HFFc6 (cell line): ENCODE measurements at regions not wholly inside any gene's neighbourhood (a gene's known extent, or its start where the extent isn't known, plus 50 kb on each side); places are given as distances from the start of the nearest gene placed in this dataset.

Experiments used
- DNase-seq: peaks from one replicate; pipeline ENCODE4 v3.0.0-alpha.2; 2018
- H3K27ac Mint-ChIP-seq: 2 replicates; pipeline ENCODE4 v1.8.0; 2020; ENCODE audit warnings: mild to moderate bottlenecking, mixed read lengths
- H3K27me3 Mint-ChIP-seq: 2 replicates; pipeline ENCODE4 v1.8.0; 2021; ENCODE audit warnings: mild to moderate bottlenecking, moderate library complexity, mixed read lengths; ENCODE audit not compliant: insufficient read depth
- H3K36me3 Mint-ChIP-seq: 2 replicates; pipeline ENCODE4 v1.8.0; 2021; ENCODE audit warnings: low read depth, mixed read lengths
- H3K4me1 Mint-ChIP-seq: 2 replicates; pipeline ENCODE4 v1.8.0; 2020; ENCODE audit warnings: low read depth, mixed read lengths
- H3K4me3 Mint-ChIP-seq: 2 replicates; pipeline ENCODE4 v1.8.0; 2020; ENCODE audit warnings: mild to moderate bottlenecking, moderate library complexity, mixed read lengths
- H3K9me3 Mint-ChIP-seq: 2 replicates; pipeline ENCODE4 v1.8.0; 2020; ENCODE audit warnings: mild to moderate bottlenecking, mixed read lengths
- TF ChIP-seq, protein P1 (sequence below): fragments of 200-600 bp; sonication (generic); IDR thresholded peaks from 2 replicates; pipeline ENCODE4 v1.5.0; 2021; ENCODE audit warnings: antibody characterized with exemption, mild to moderate bottlenecking

DNA sequence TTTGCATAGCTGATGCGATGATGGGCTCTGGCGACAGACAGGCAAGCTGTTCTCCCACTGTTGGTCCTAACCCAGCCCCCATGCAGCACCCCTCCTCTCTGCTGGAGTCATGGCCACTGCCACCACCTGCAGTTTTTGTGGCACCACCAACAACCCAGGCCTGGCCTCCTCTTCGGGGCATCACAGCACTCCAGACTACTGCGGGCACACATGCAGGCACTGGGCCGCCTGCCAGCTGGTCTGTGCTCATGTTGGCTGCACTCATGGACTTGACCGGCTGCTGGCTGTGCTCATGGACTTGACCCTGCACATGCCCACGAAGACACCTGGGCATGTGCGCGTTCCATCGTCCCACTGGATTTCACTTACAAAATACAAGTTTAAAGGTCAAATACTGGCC is 130.9 kb upstream of the TMEM108 start:
- Mint-ChIP-seq H3K36me3 (no peaks in the 10 kb centered on the region), H3K27ac (no peak overlapping the region), H3K4me3 (no peak overlapping the region), H3K9me3 (peaks cover 23% of the 10 kb centered on the region), H3K4me1 (no peaks in the 10 kb centered on the region), H3K27me3 (no peaks in the 10 kb centered on the region)
- no peak for DNase-seq
- TF ChIP-seq, protein P1, sequence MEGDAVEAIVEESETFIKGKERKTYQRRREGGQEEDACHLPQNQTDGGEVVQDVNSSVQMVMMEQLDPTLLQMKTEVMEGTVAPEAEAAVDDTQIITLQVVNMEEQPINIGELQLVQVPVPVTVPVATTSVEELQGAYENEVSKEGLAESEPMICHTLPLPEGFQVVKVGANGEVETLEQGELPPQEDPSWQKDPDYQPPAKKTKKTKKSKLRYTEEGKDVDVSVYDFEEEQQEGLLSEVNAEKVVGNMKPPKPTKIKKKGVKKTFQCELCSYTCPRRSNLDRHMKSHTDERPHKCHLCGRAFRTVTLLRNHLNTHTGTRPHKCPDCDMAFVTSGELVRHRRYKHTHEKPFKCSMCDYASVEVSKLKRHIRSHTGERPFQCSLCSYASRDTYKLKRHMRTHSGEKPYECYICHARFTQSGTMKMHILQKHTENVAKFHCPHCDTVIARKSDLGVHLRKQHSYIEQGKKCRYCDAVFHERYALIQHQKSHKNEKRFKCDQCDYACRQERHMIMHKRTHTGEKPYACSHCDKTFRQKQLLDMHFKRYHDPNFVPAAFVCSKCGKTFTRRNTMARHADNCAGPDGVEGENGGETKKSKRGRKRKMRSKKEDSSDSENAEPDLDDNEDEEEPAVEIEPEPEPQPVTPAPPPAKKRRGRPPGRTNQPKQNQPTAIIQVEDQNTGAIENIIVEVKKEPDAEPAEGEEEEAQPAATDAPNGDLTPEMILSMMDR: no peak

DNA sequence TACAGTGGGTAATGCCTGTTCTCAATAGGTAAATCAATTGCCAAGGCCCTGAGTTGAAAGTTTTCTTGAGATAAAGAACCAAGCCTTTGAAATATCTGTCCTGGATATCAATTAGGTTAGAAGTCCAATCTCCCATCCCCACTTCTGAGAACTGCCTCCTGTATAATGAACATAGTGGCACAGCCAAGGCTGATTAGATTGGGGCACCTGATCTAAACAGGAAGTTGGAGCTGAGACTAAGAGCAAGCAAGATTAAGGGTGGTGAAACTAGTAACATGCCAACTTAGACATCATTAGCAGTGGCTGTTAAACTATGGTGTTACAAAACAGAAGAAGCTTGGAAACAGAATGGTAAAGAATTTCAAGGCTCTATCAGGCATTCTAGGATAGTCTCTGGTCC is 137.7 kb upstream of the TMEM108 start:
- H3K36me3 Mint-ChIP-seq: no peaks in the 10 kb centered on the region
- H3K4me3 Mint-ChIP-seq: no peak overlapping the region
- H3K4me1 Mint-ChIP-seq: no peaks in the 10 kb centered on the region
- no peaks in the 10 kb centered on the region for H3K27me3 Mint-ChIP-seq
- DNase-seq: no peak
- TF ChIP-seq, protein P1: no peak
- H3K27ac Mint-ChIP-seq: no peak overlapping the region
- H3K9me3 Mint-ChIP-seq: peaks cover 15% of the 10 kb centered on the region

DNA sequence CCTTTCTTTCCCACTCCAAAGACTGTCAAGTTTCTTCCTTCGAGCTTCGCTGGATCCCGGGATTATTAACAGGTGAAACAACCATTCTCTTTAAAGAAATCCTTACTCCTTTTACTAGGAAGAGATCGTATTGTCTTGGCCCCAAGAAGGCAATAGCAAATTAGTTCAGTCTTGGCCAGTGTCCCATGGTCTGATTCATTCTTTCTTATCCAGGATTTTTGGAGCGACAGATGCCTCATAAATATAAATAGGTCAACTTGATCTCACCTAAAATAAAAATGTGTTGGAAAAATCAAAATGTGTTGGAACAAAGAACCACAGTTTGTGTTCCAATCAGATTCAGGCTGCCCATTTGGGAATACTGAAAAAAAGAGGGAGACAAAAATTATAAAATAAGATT is 140.1 kb upstream of the TMEM108 start:
- no peak overlapping the region for H3K4me3 Mint-ChIP-seq
- H3K4me1 Mint-ChIP-seq: no peaks in the 10 kb centered on the region
- DNase-seq: no peak
- no peak overlapping the region for H3K27ac Mint-ChIP-seq
- H3K9me3 Mint-ChIP-seq: peaks cover 9% of the 10 kb centered on the region
- TF ChIP-seq, protein P1: no peak
- no peaks in the 10 kb centered on the region for H3K27me3 Mint-ChIP-seq
- no peaks in the 10 kb centered on the region for H3K36me3 Mint-ChIP-seq

DNA sequence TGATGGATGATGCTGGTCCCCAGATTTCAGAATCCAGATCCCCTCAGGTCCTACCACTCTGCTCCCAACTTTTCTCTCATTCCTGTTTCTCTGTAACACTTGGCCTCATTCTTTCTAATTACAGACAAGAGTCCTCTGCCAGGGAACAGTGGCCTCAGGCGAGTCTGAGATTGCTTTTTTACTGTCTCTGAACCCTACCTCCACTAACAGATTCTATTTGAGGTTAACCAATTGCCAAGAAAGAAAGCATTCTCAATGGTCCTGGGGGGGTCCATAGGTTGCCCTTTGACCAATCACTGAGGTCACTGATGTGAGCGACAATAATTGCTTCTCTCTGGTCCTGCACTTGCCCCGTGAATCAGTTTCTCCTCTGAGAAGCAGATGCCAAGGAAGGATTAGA is 145.2 kb upstream of the TMEM108 start:
- no peak for DNase-seq
- Mint-ChIP-seq H3K4me3 (no peak overlapping the region), H3K9me3 (peaks cover 4% of the 10 kb centered on the region; the same call in 1 of the 2 replicates), H3K27me3 (peaks cover 1% of the 10 kb centered on the region; the same call in 1 of the 2 replicates), H3K36me3 (no peaks in the 10 kb centered on the region), H3K27ac (no peak overlapping the region), H3K4me1 (no peaks in the 10 kb centered on the region)
- TF ChIP-seq, protein P1: no peak

DNA sequence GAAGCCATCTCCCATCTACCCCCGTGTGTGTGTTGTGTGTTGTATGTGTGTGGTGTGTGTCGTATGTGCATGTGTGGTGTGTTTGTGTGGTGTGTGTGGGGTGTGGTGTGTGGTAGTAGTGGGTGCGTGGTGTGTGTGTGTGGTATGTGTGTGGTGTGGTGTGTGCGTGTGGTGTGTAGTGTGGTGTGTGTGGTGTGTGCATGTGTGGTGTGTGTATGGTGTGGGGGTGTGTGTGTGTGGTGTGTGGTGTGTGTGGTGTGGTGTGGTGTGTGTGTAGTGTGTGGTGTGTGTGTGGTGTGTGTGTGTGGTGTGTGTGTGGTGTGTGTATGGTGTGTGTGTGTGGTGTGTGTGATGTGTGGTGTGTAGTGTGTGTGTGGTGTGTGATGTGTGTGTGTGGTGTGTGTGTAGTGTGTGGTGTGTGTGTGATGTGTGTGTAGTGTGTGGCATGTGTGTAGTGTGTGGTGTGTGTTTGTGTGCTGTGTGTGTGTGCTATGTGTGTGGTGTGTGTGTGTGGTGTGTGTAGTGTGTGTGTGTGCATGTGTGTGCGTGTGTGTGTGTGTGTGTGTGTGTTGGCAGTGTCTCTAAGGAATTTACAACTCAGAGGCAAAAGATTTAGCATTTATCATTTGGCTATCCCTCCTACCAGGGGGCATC is 156.3 kb upstream of the TMEM108 start:
- TF ChIP-seq, protein P1: no peak
- peaks cover 19% of the 10 kb centered on the region for H3K9me3 Mint-ChIP-seq
- no peak overlapping the region for H3K27ac Mint-ChIP-seq
- H3K4me3 Mint-ChIP-seq: no peak overlapping the region
- no peaks in the 10 kb centered on the region for H3K4me1 Mint-ChIP-seq
- H3K36me3 Mint-ChIP-seq: 0 out of 2 replicates have a peak, but pooled peaks cover 8% of the 10 kb centered on the region
- DNase-seq: no peak
- H3K27me3 Mint-ChIP-seq: peaks cover 1% of the 10 kb centered on the region; the same call in 1 of the 2 replicates
